Stimulated activated CD4-positive, alpha-beta T cell treated with anti-CD3 and anti-CD28 coated beads, Interleukin-4, amount 100 ng/mL, for 24 hours (primary cell): ENCODE measurements at regions not wholly inside any gene's neighbourhood (a gene's known extent, or its start where the extent isn't known, plus 50 kb on each side); places are given as distances from the start of the nearest gene placed in this dataset.

Experiments used
- DNase-seq: peaks from one replicate; pipeline ENCODE4 v3.0.0-alpha.2; 2020

- DNase-seq, result no peak
These were observed 266.0 kb upstream of the B3GAT1 start for GRCh38 chr11:134677891-134678551.

- DNase-seq, result no peak
These were observed 265.4 kb upstream of the B3GAT1 start for GRCh38 chr11:134677397-134677822.

GRCh38 chr11:134676516-134677287, 264.7 kb upstream of the B3GAT1 start:
- no peak for DNase-seq

- DNase-seq, result no peak
These were observed 263.9 kb upstream of the B3GAT1 start for GRCh38 chr11:134675983-134676382.

- DNase-seq, result no peak
These were observed 262.9 kb upstream of the B3GAT1 start for GRCh38 chr11:134674974-134675373.

- no peak for DNase-seq
These were observed 258.9 kb upstream of the B3GAT1 start for GRCh38 chr11:134670961-134671370.

- no peak for DNase-seq
These were observed 258.3 kb upstream of the B3GAT1 start for GRCh38 chr11:134670247-134670782.

- DNase-seq, result no peak
These were observed 257.8 kb upstream of the B3GAT1 start for GRCh38 chr11:134669796-134670195.

GRCh38 chr11:134668796-134669195, 256.8 kb upstream of the B3GAT1 start:
- DNase-seq, result no peak

GRCh38 chr11:134668076-134668475, 256.0 kb upstream of the B3GAT1 start:
- DNase-seq, result no peak

GRCh38 chr11:134667505-134667904, 255.5 kb upstream of the B3GAT1 start:
- no peak for DNase-seq

GRCh38 chr11:134667175-134667500, 255.1 kb upstream of the B3GAT1 start:
- no peak for DNase-seq

- DNase-seq, result no peak
These were observed 254.5 kb upstream of the B3GAT1 start for GRCh38 chr11:134666273-134667174.

GRCh38 chr11:134665571-134666270, 253.7 kb upstream of the B3GAT1 start:
- no peak for DNase-seq

GRCh38 chr11:134665188-134665535, 253.1 kb upstream of the B3GAT1 start:
- no peak for DNase-seq

- DNase-seq, result no peak
These were observed 252.6 kb upstream of the B3GAT1 start for GRCh38 chr11:134664447-134665187.

GRCh38 chr11:134663506-134664313, 251.7 kb upstream of the B3GAT1 start:
- DNase-seq, result no peak

GRCh38 chr11:134662629-134663360, 250.8 kb upstream of the B3GAT1 start:
- DNase-seq, result no peak

- no peak for DNase-seq
These were observed 249.6 kb upstream of the B3GAT1 start for GRCh38 chr11:134661660-134662059.

- no peak for DNase-seq
These were observed 248.4 kb upstream of the B3GAT1 start for GRCh38 chr11:134660416-134660815.
